HG02938 (cell line): ENCODE measurements at regions not wholly inside any gene's neighbourhood (a gene's known extent, or its start where the extent isn't known, plus 50 kb on each side); places are given as distances from the start of the nearest gene placed in this dataset.
"Not testable (repeated sequence)": the region's sequence is repeated elsewhere in the genome, so short reads cannot be mapped to it uniquely, and the experiment has no call there.

Source experiments
- ATAC-seq: cut with Tn5 transposase; IDR thresholded peaks from one replicate; pipeline ENCODE4 v1.9.1; 2021; ENCODE audit warnings: mild to moderate bottlenecking, moderate library complexity; ENCODE audit not compliant: unreplicated experiment

- no peak for ATAC-seq
Measured at GRCh38 chrX:13223868-13224567, 95.8 kb downstream of the ATXN3L start.

DNA sequence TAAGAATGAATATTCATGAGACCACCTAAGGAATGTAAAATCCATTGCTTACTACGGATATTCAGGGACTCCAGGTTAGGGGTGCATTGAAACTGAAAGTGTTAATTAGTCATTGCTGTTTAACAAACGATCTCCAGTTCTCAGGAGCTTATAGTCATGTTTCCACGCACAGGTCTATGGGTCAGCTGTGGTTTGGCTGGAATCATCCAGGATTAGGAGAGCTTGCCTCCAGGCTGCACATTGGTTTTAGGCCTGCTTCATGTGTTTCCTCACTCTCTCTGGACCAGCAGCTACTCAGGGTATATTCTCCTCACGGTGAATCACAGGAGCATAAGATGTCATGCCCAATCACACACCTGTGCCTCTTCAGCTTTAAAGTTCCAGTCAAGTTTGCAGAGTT lies 98.9 kb downstream of the ATXN3L start:
- no peak for ATAC-seq

- no peak for ATAC-seq
Measured at GRCh38 chrX:13219991-13220764, 99.7 kb downstream of the ATXN3L start.

DNA sequence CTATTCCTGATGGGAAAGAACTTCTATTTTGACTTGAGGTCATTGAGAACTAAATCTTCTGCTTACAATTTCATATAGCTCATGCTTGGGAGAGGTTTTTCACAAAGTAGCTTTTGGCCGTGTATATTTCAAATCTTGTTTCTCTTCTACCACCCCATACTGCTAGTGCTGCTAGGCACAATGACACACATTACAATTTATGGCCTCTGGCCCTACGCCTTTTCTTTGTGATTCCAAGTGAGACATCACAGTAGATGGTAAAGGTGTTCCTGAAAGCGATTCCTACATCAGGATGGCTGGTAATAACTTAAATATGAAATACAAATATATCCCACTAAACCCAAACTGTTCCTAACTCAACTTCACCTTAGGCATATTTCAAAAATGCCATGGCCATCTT lies 101.1 kb downstream of the ATXN3L start:
- ATAC-seq, result no peak

DNA sequence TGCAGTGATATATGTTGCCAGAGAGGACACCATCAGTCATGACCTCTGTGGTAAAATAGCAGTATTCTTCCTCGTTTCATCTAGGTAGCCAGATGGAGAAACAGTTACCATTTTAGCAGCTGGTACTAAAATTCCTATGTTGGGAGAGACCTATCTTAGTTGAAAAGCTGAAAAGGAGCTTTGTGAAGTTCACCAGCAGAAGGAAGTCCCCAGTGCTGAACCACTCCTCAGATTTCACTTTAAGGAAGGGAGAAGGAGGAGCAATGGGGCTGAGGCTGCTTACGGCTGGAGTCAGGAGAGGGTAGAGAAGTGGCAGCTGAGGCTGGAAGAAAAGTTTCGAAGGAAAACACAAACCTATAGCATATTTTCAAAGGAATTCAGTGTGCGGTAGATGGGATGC lies 103.7 kb downstream of the ATXN3L start:
- no peak for ATAC-seq

DNA sequence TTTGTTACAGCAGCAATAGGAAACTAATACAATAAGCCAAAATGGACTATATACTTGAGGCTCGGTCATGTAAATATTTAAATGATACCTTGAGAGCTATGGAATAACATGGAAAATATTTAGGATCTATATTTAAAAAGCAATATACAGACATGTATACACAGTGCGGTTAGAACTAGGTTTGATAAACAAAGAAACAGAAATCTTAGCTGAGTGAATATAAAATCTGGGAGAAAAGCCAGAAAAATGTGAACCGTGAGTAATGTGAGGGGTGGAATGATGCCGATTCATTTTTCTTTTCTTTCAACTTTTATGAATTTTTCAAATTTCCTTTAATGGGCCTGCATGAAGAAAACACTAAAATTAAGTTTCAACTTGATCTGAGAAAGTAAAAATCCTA lies 104.1 kb downstream of the ATXN3L start:
- ATAC-seq, result no peak

- no peak for ATAC-seq
Measured at GRCh38 chrX:13212191-13212651, 107.6 kb downstream of the ATXN3L start.

- ATAC-seq, result not testable (repeated sequence)
Measured at GRCh38 chrX:13210142-13210541, 109.7 kb downstream of the ATXN3L start.

GRCh38 chrX:13209704-13210103 lies 110.1 kb downstream of the ATXN3L start:
- not testable (repeated sequence) for ATAC-seq

DNA sequence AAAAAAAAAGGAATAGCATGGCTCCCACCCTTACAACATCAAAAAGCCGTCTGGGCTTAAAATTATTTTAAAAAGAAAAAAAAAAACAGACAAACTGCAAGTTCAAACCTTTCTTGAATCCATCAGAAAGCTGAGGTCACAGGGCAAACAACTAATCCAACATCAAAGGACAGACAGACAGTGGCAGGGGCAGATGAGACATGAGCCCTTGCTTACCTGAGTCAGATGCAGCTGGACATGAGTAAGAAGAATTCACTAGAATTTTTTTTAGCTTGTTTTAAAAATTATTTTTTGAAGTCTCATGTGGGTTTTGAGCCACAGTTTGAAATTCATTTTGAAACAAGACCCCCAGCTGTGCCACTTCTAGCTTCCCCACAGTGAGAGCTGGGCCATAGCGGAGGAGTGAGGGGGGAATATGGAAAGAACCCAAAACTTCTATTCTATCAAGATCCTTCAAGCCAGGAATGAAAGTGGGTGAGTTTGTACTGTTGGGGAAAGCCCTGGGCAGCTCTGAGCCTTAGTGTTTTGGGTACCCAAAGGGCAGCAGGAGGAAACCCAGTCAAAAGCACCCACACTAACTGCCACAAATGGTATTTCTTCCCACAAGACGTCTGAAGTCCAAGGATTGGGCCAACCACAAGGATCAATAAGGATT lies 111.4 kb downstream of the ATXN3L start:
- ATAC-seq, result no peak

GRCh38 chrX:13203271-13203670 lies 116.6 kb downstream of the ATXN3L start:
- ATAC-seq, result no peak

GRCh38 chrX:13201605-13202219 lies 118.1 kb downstream of the ATXN3L start:
- no peak for ATAC-seq

GRCh38 chrX:13200398-13200797 lies 119.5 kb downstream of the ATXN3L start:
- ATAC-seq, result no peak

- no peak for ATAC-seq
Measured at GRCh38 chrX:13198762-13199064, 121.1 kb downstream of the ATXN3L start.

- no peak for ATAC-seq
Measured at GRCh38 chrX:13198056-13198761, 121.6 kb downstream of the ATXN3L start.

DNA sequence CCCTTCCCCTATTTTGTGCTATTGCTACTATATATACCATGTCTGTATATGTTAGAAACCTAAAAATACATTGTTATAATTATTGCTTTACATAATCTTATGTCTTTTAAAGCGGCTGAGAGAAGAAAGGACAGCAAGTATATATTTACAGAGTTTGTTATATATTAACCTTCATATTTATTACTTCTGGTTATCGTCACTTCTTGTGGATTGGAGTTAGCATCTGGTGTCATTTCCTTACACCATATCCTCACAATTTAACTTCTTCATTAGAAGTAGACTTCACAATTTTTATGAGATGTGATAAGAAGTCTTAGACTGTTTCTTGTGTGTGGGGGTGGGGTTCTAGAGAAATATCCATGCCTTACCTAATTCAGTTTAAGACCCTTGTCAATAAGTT lies 123.1 kb downstream of the ATXN3L start:
- no peak for ATAC-seq

- no peak for ATAC-seq
Measured at GRCh38 chrX:13195340-13195739, 124.5 kb downstream of the ATXN3L start.

DNA sequence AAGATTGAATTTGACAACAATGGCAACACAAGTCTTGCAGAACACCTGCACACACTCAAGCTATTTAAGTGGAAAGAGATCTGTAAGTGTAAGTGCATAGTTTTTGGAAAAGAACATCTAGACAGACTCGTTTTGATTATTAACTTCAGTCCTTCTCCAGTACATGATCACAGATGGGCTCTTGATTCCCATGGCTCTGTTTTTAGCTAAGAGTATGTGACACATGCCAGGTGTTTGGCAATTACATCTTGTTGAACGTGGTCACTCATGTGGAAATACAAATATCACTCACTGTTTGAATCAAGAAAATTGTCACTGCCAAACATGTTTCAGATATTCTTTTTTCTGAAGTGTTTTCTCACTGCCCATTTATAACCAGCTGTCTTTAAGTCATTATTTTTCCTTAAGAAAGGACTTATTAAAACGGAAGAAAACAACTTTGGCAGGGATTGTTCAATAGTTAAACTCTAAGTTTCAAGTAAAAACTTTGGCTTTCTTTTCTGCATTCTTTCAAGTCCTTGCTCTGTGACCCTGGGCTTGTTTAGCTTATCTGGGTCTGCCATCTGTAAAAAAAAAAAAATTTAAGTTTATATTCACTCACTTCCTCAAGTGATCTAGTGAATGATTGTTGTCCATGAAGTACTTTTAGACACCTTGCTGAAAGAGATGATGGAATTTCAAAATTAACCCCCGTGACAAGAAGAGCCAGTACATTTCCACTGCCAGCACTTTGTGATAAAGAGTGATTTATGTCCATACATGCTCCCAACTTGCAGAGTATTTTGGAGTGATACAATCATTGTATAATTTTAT lies 125.4 kb downstream of the ATXN3L start:
- no peak for ATAC-seq

DNA sequence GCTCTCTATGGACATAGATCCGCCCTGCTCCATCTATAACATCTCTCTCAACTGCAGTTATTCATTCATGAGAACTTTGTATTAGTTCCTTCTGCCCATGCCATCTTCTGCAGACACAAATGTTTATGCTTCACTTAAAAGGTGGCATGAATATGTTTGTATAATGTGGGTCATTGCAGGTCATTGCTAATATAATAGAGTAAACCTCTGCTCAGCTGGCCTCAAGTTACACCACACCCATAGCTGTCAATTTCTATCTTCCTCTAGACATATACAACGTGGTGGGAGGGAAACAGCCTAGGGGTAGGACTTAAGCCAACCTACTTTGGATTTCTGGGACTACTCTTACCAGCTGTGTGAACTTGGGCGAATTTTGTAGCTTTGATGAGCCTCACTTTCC lies 129.8 kb downstream of the ATXN3L start:
- ATAC-seq, result no peak

DNA sequence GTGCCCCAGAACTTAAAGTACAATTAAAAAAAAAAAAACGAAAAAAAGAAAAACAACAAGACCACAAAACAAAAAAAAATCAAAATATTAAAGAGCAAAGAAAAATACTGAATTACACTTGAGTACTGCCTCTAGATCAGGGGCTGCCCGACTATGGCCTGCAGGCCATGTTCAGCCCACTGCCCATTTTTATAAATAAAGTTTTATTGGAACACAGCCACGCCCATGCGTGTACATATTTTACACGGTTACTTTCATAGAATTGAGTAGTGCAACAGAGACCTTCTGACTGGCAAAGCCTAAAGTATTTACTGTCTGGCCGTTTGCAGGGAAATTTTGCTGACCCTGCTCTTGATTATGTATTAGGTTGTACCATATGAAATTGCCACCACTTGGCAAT lies 130.5 kb downstream of the ATXN3L start:
- ATAC-seq, result no peak
